GM21825 (cell line): ENCODE measurements at regions not wholly inside any gene's neighbourhood (a gene's known extent, or its start where the extent isn't known, plus 50 kb on each side); places are given as distances from the start of the nearest gene placed in this dataset.

ENCODE experiments used
- ATAC-seq: cut with Tn5 transposase; IDR thresholded peaks from one replicate; pipeline ENCODE4 v1.9.1; 2021; ENCODE audit warnings: mild to moderate bottlenecking, moderate library complexity; ENCODE audit not compliant: unreplicated experiment

- ATAC-seq = no peak
Observed at GRCh38 chr3:182050932-182051331, 339.2 kb downstream of the SOX2 start.

GRCh38 chr3:182052332-182052731, 340.6 kb downstream of the SOX2 start:
- no peak for ATAC-seq

GRCh38 chr3:182052757-182053156, 341.0 kb downstream of the SOX2 start:
- no peak for ATAC-seq

- no peak for ATAC-seq
Observed at GRCh38 chr3:182058488-182058887, 346.8 kb downstream of the SOX2 start.

- ATAC-seq = no peak
Observed at GRCh38 chr3:182063742-182064141, 352.0 kb downstream of the SOX2 start.

- ATAC-seq = no peak
Observed at GRCh38 chr3:182067423-182067822, 355.7 kb downstream of the SOX2 start.

GRCh38 chr3:182078316-182078715, 366.6 kb downstream of the SOX2 start:
- no peak for ATAC-seq

- no peak for ATAC-seq
Observed at GRCh38 chr3:182078929-182079328, 367.2 kb downstream of the SOX2 start.

GRCh38 chr3:182081096-182081495, 369.4 kb downstream of the SOX2 start:
- no peak for ATAC-seq

GRCh38 chr3:182083112-182083511, 371.4 kb downstream of the SOX2 start:
- ATAC-seq = no peak

- ATAC-seq = peak; percentile 60
Observed at GRCh38 chr3:182092662-182093262, 381.0 kb downstream of the SOX2 start.

GRCh38 chr3:182094321-182094720, 382.6 kb downstream of the SOX2 start:
- no peak for ATAC-seq

GRCh38 chr3:182104881-182105280, 393.2 kb downstream of the SOX2 start:
- ATAC-seq = no peak

- ATAC-seq = no peak
Observed at GRCh38 chr3:182105875-182106274, 394.1 kb downstream of the SOX2 start.

- ATAC-seq = no peak
Observed at GRCh38 chr3:182108371-182108770, 396.6 kb downstream of the SOX2 start.

GRCh38 chr3:182111967-182112366, 400.2 kb downstream of the SOX2 start:
- no peak for ATAC-seq

GRCh38 chr3:182115328-182116015, 403.7 kb downstream of the SOX2 start:
- no peak for ATAC-seq

GRCh38 chr3:182116386-182116785, 404.7 kb downstream of the SOX2 start:
- no peak for ATAC-seq

GRCh38 chr3:182117131-182117530, 405.4 kb downstream of the SOX2 start:
- ATAC-seq = no peak

GRCh38 chr3:182117583-182117982, 405.9 kb downstream of the SOX2 start:
- ATAC-seq = no peak

- ATAC-seq = no peak
Observed at GRCh38 chr3:182118066-182118465, 406.3 kb downstream of the SOX2 start.

- no peak for ATAC-seq
Observed at GRCh38 chr3:182121401-182121800, 409.7 kb downstream of the SOX2 start.

- ATAC-seq = no peak
Observed at GRCh38 chr3:182122779-182123178, 411.1 kb downstream of the SOX2 start.
